ENCODE measurements at regions not wholly inside any gene's neighbourhood (a gene's known extent, or its start where the extent isn't known, plus 50 kb on each side); places are given as distances from the start of the nearest gene placed in this dataset.

- Histone ChIP-seq H3K4me1 (no peaks in the 10 kb centered on the region), H3K27me3 (no peaks in the 10 kb centered on the region), H3K27ac (no peak overlapping the region), H3K4me3 (no peak overlapping the region), H3K9me3 (peaks cover 0 to 2% of the 10 kb centered on the region in 2 donors), H3K36me3 (no peaks in the 10 kb centered on the region)
- TF ChIP-seq, protein P1, sequence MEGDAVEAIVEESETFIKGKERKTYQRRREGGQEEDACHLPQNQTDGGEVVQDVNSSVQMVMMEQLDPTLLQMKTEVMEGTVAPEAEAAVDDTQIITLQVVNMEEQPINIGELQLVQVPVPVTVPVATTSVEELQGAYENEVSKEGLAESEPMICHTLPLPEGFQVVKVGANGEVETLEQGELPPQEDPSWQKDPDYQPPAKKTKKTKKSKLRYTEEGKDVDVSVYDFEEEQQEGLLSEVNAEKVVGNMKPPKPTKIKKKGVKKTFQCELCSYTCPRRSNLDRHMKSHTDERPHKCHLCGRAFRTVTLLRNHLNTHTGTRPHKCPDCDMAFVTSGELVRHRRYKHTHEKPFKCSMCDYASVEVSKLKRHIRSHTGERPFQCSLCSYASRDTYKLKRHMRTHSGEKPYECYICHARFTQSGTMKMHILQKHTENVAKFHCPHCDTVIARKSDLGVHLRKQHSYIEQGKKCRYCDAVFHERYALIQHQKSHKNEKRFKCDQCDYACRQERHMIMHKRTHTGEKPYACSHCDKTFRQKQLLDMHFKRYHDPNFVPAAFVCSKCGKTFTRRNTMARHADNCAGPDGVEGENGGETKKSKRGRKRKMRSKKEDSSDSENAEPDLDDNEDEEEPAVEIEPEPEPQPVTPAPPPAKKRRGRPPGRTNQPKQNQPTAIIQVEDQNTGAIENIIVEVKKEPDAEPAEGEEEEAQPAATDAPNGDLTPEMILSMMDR (IDR thresholded peaks at IDR 0.05) = no peak
- DNase-seq = no peak
- ATAC-seq = no peak
- intact Hi-C loops (cut with DNase I) = no loop called here
Measured at GRCh38 chr14:44154446-44154845, 352.6 kb downstream of the FSCB start.

DNA sequence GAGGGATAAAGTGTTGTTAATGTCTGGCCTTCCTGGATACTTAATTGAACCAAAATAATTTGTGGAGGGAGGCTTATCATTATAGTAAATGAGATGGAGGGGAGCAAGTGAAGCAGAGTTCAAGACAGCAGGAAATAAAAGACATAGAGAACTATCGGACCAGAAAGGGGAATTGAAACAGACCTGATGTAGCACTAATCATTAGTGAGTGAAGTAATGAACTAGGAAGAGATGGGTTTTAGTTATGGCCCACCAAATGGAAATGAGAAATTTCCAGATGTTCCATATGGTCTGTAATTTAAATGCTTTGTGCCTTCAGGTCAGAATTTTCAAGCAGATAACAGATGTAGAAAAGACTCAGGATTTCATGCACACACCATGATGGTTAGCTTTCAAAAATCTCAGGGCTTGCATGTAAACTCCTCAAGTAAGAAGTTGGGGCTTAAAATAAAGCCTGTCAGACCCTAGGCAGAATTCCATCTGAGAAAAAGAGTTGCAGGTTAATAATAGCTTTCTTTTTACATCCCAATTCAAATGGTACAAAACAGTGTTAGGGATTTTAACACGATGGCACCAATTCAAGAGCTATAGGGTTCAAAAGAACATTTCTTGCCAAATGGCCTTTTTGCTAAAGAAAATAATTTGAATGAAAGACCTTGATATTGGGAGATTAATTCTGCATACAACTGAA lies 355.8 kb downstream of the FSCB start:
- no peaks in the 10 kb centered on the region for H3K27me3 ChIP-seq
- no peaks in the 10 kb centered on the region for H3K36me3 ChIP-seq
- ATAC-seq (no peak), DNase-seq (no peak)
- no peaks in the 10 kb centered on the region for H3K4me1 ChIP-seq
- no peak overlapping the region for H3K4me3 ChIP-seq
- intact Hi-C loops (cut with DNase I) = no loop called here
- H3K27ac ChIP-seq = no peak overlapping the region
- no peaks in the 10 kb centered on the region for H3K9me3 ChIP-seq
- TF ChIP-seq, protein P1 (IDR thresholded peaks at IDR 0.05) = no peak

GRCh38 chr14:44149597-44149996 lies 357.5 kb downstream of the FSCB start:
- H3K36me3 ChIP-seq = no peaks in the 10 kb centered on the region
- TF ChIP-seq, protein P1 (IDR thresholded peaks at IDR 0.05) = no peak
- no peaks in the 10 kb centered on the region for H3K4me1 ChIP-seq
- H3K27ac ChIP-seq = no peak overlapping the region
- DNase-seq = peak in 1 of 4 donors; percentile 5
- H3K9me3 ChIP-seq = no peaks in the 10 kb centered on the region
- peak; percentile 17 for ATAC-seq
- H3K4me3 ChIP-seq = no peak overlapping the region
- intact Hi-C loops (cut with DNase I) = no loop called here
- H3K27me3 ChIP-seq = no peaks in the 10 kb centered on the region

- intact Hi-C loops (cut with DNase I) = no loop called here
- ATAC-seq = no peak
Measured at GRCh38 chr14:44142006-44142405, 365.1 kb downstream of the FSCB start.

DNA sequence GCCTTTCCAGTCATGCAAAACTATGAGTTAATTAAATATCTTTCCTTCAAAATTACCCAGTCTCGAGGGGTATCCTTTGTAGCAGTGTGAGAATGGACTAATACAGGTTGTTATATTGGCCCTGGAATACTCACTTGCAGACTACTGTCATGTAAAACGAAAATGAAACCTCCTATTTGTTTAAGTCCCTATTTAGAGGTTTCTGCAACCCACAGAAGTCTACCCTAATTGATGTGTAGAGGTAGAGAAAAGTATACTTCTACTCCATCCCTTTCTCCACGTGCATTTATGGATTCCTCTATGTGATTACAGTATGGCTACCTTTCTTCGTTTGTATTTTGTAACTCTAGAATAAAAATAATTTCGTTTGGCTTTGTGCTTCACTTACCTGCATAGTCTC lies 371.1 kb downstream of the FSCB start:
- Histone ChIP-seq H3K9me3 (no peaks in the 10 kb centered on the region), H3K27me3 (no peaks in the 10 kb centered on the region), H3K36me3 (no peaks in the 10 kb centered on the region), H3K27ac (no peak overlapping the region), H3K4me1 (no peaks in the 10 kb centered on the region), H3K4me3 (no peak overlapping the region)
- ATAC-seq (no peak), DNase-seq (no peak)
- intact Hi-C loops (cut with DNase I) = no loop called here
- TF ChIP-seq, protein P1 (IDR thresholded peaks at IDR 0.05) = no peak

More at GRCh38 chr14:44142006-44142405, 365.1 kb downstream of the FSCB start:
- TF ChIP-seq, protein P1 (IDR thresholded peaks at IDR 0.05) = no peak
- Histone ChIP-seq H3K4me3 (no peak overlapping the region), H3K9me3 (no peaks in the 10 kb centered on the region), H3K27me3 (no peaks in the 10 kb centered on the region), H3K27ac (no peak overlapping the region), H3K36me3 (no peaks in the 10 kb centered on the region), H3K4me1 (no peaks in the 10 kb centered on the region)
- DNase-seq = no peak
